SK-N-MC (cell line): ENCODE measurements at regions not wholly inside any gene's neighbourhood (a gene's known extent, or its start where the extent isn't known, plus 50 kb on each side); places are given as distances from the start of the nearest gene placed in this dataset.

Source experiments
- EZH2 ChIP-seq: fragments of 200-600 bp; sonication (generic); IDR thresholded peaks from one replicate; pipeline ENCODE4 v1.6.1; 2017; ENCODE audit warnings: antibody characterized with exemption
- POLR2AphosphoS5 ChIP-seq: IDR thresholded peaks from 2 replicates; pipeline ENCODE4 v1.6.1; 2012; ENCODE audit warnings: mild to moderate bottlenecking, low read depth, low read length, borderline replicate concordance

DNA sequence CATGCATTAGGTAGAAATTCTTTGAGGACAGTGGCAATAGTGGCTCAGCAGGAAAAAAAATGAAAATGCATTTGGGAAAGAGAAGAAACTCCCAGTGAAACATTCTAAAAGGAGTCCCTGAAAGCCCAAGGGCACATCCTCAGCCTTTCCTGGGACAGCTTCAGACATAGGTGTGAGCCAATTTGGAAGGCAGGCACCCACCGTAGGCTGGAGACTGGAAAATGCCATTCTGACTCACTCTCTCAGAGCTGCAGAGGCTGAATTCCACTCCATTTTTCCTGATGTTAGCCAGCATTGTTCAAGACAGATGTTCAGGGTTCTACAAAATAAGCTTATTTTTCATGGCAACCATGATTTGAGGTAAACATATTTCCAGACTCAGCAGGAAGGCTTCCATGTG is 379.0 kb upstream of the FZD8 start:
- TF ChIP-seq EZH2 (no peak), POLR2AphosphoS5 (no peak)
